GM23248 (cell line): ENCODE measurements at regions not wholly inside any gene's neighbourhood (a gene's known extent, or its start where the extent isn't known, plus 50 kb on each side); places are given as distances from the start of the nearest gene placed in this dataset.
"Not testable (repeated sequence)": the region's sequence is repeated elsewhere in the genome, so short reads cannot be mapped to it uniquely, and the experiment has no call there.

Source experiments
- DNase-seq: peaks from one replicate; pipeline ENCODE4 v3.0.0-alpha.2; 2015
- H2AFZ ChIP-seq: fragments of 200-600 bp; sonication (generic); 2 replicates; pipeline ENCODE4 v1.6.1; 2016; ENCODE audit warnings: antibody characterized with exemption
- H3F3A ChIP-seq: fragments of 200-600 bp; sonication (generic); 2 replicates; pipeline ENCODE4 v1.6.1; 2016; ENCODE audit warnings: mild to moderate bottlenecking, antibody characterized with exemption, mixed run types; ENCODE audit not compliant: insufficient read depth
- H3K27ac ChIP-seq: fragments of 200-600 bp; sonication (generic); 2 replicates; pipeline ENCODE4 v1.5.1; 2016; ENCODE audit warnings: mild to moderate bottlenecking
- H3K27me3 ChIP-seq: fragments of 200-600 bp; sonication (generic); replicated peaks from 2 replicates; pipeline ENCODE4 v1.6.1; 2016; ENCODE audit warnings: mild to moderate bottlenecking; ENCODE audit not compliant: insufficient read depth
- H3K36me3 ChIP-seq: fragments of 200-600 bp; sonication (generic); 2 replicates; pipeline ENCODE4 v1.6.1; 2016; ENCODE audit warnings: low read depth, mild to moderate bottlenecking
- H3K4me1 ChIP-seq: fragments of 200-600 bp; sonication (generic); 2 replicates; pipeline ENCODE4 v1.6.1; 2016; ENCODE audit warnings: mild to moderate bottlenecking; ENCODE audit not compliant: insufficient read depth
- H3K4me2 ChIP-seq: fragments of 200-600 bp; sonication (generic); one replicate; pipeline ENCODE4 v1.6.1; 2016; ENCODE audit warnings: mild to moderate bottlenecking; ENCODE audit not compliant: unreplicated experiment
- H3K4me3 ChIP-seq: fragments of 200-600 bp; sonication (generic); 2 replicates; pipeline ENCODE4 v1.5.1; 2016; ENCODE audit warnings: mild to moderate bottlenecking
- H3K79me2 ChIP-seq: fragments of 200-600 bp; sonication (generic); 2 replicates; pipeline ENCODE4 v1.6.1; 2016; ENCODE audit warnings: mild to moderate bottlenecking; ENCODE audit not compliant: insufficient read depth
- H3K9ac ChIP-seq: fragments of 200-600 bp; sonication (generic); 2 replicates; pipeline ENCODE4 v1.6.1; 2016; ENCODE audit warnings: mild to moderate bottlenecking
- H3K9me2 ChIP-seq: fragments of 200-600 bp; sonication (generic); 2 replicates; pipeline ENCODE4 v1.6.1; 2016; ENCODE audit warnings: mixed run types, mild to moderate bottlenecking, moderate library complexity; ENCODE audit not compliant: insufficient read depth
- H3K9me3 ChIP-seq: fragments of 200-600 bp; sonication (generic); one replicate; pipeline ENCODE4 v1.6.1; 2017; ENCODE audit warnings: low read depth
- H4K20me1 ChIP-seq: fragments of 200-600 bp; sonication (generic); 2 replicates; pipeline ENCODE4 v1.6.0; 2016; ENCODE audit not compliant: insufficient read depth
- EZH2 ChIP-seq: fragments of 200-600 bp; sonication (generic); IDR thresholded peaks from 2 replicates; pipeline ENCODE4 v1.6.1; 2018; ENCODE audit warnings: antibody characterized with exemption, mild to moderate bottlenecking; ENCODE audit not compliant: insufficient read depth, poor library complexity, severe bottlenecking
- EZH2phosphoT487 ChIP-seq: fragments of 200-600 bp; sonication (generic); IDR thresholded peaks from 2 replicates; pipeline ENCODE4 v1.6.1; 2018; ENCODE audit warnings: antibody characterized with exemption, moderate library complexity, mild to moderate bottlenecking, low read depth; ENCODE audit not compliant: insufficient read depth
- WGBS, 2 experiments: methylation state at CpG; one replicate each; pipeline ENCODE4 v1.1.6; 2015 to 2017; ENCODE audit warnings: low lambda C conversion rate in 2 of 2, low coverage in 1 of 2; ENCODE audit errors: missing lambda C conversion rate in 2 of 2; 5-methylcytosine and 5-hydroxymethylcytosine counted together
- in situ Hi-C: fragments of 300-500 bp; cut with MboI; formaldehyde crosslinking; loops from 2 replicates; pipeline ENCODE4 v1.15.0; 2020

- no peak for TF ChIP-seq EZH2
- TF ChIP-seq EZH2phosphoT487: no peak
- DNase-seq: no peak
- 92 to 100% methylated on average over 1 of the region's 1 CpG for WGBS, 2 experiments
- in situ Hi-C loops: no loop called here
- no peaks in the 10 kb centered on the region for H4K20me1 ChIP-seq
- no peaks in the 10 kb centered on the region for H3K9me2 ChIP-seq
- no peak overlapping the region for H3K9ac ChIP-seq
- no peaks in the 10 kb centered on the region for H3K9me3 ChIP-seq
- H3K4me2 ChIP-seq: no peak overlapping the region
- no peaks in the 10 kb centered on the region for H3K27me3 ChIP-seq
- no peaks in the 10 kb centered on the region for H3K4me1 ChIP-seq
- H3K79me2 ChIP-seq: no peaks in the 10 kb centered on the region
- H2AFZ ChIP-seq: no peak overlapping the region
- no peaks in the 10 kb centered on the region for H3K36me3 ChIP-seq
- H3K4me3 ChIP-seq: no peak overlapping the region
- no peak overlapping the region for H3K27ac ChIP-seq
- no peaks in the 10 kb centered on the region for H3F3A ChIP-seq
Measured at GRCh38 chr16:64276646-64277045, 845.2 kb downstream of the CDH11 start.

- in situ Hi-C loops: no loop called here
- Histone ChIP-seq H3K4me3 (no peak overlapping the region), H3K9me2 (no peaks in the 10 kb centered on the region), H3K36me3 (no peaks in the 10 kb centered on the region), H3K79me2 (no peaks in the 10 kb centered on the region), H3K27me3 (no peaks in the 10 kb centered on the region), H3K4me2 (no peak overlapping the region), H3K9me3 (no peaks in the 10 kb centered on the region), H3K9ac (no peak overlapping the region), H3K4me1 (no peaks in the 10 kb centered on the region), H3F3A (no peaks in the 10 kb centered on the region), H2AFZ (no peak overlapping the region), H4K20me1 (no peaks in the 10 kb centered on the region), H3K27ac (no peak overlapping the region)
- DNase-seq: no peak
- TF ChIP-seq EZH2 (no peak), EZH2phosphoT487 (no peak)
Measured at GRCh38 chr16:64272028-64272427, 849.8 kb downstream of the CDH11 start.

- Histone ChIP-seq H3K4me3 (no peak overlapping the region), H3K9ac (no peak overlapping the region), H3K36me3 (no peaks in the 10 kb centered on the region), H3K4me2 (no peak overlapping the region), H3F3A (no peaks in the 10 kb centered on the region), H3K79me2 (no peaks in the 10 kb centered on the region), H3K27ac (no peak overlapping the region), H3K9me2 (no peaks in the 10 kb centered on the region), H3K27me3 (no peaks in the 10 kb centered on the region), H4K20me1 (no peaks in the 10 kb centered on the region), H3K9me3 (no peaks in the 10 kb centered on the region), H3K4me1 (no peaks in the 10 kb centered on the region), H2AFZ (no peak overlapping the region; the same call in 1 of the 2 replicates)
- in situ Hi-C loops: no loop called here
- WGBS, 2 experiments: 0 to 15% methylated on average over 1 of the region's 1 CpG
- no peak for TF ChIP-seq EZH2phosphoT487
- DNase-seq: no peak
Measured at GRCh38 chr16:64269756-64270155, 852.1 kb downstream of the CDH11 start.

GRCh38 chr16:64265756-64266155, 856.1 kb downstream of the CDH11 start:
- Histone ChIP-seq H3K9me3 (no peaks in the 10 kb centered on the region), H3K36me3 (no peaks in the 10 kb centered on the region), H3K9me2 (no peaks in the 10 kb centered on the region), H4K20me1 (no peaks in the 10 kb centered on the region), H3K9ac (no peak overlapping the region), H3K79me2 (no peaks in the 10 kb centered on the region), H2AFZ (no peak overlapping the region), H3K4me2 (no peak overlapping the region), H3F3A (no peaks in the 10 kb centered on the region), H3K27ac (no peak overlapping the region), H3K4me3 (no peak overlapping the region), H3K4me1 (no peaks in the 10 kb centered on the region), H3K27me3 (no peaks in the 10 kb centered on the region)
- no peak for TF ChIP-seq EZH2
- TF ChIP-seq EZH2phosphoT487: no peak
- DNase-seq: no peak
- in situ Hi-C loops: no loop called here

- H3F3A ChIP-seq, H3K27ac ChIP-seq, H3K4me1 ChIP-seq, H3K9me2 ChIP-seq, H3K36me3 ChIP-seq, H2AFZ ChIP-seq, H3K27me3 ChIP-seq, DNase-seq, H3K4me3 ChIP-seq, H3K4me2 ChIP-seq, H3K9me3 ChIP-seq, H3K9ac ChIP-seq, H3K79me2 ChIP-seq, H4K20me1 ChIP-seq, in situ Hi-C loops: not testable (repeated sequence)
- 88 to 92% methylated on average over 23 of the region's 23 CpGs for WGBS, 2 experiments
Measured at GRCh38 chr16:64260631-64261401, 861.0 kb downstream of the CDH11 start.
